DOHH2 (cell line): ENCODE measurements at regions not wholly inside any gene's neighbourhood (a gene's known extent, or its start where the extent isn't known, plus 50 kb on each side); places are given as distances from the start of the nearest gene placed in this dataset.

ENCODE experiments used
- H3F3A ChIP-seq: fragments of 200-600 bp; sonication (generic), shearing (Covaris generic); 2 replicates; pipeline ENCODE4 v1.6.0; 2016; ENCODE audit warnings: antibody characterized with exemption, mild to moderate bottlenecking; ENCODE audit not compliant: control insufficient read depth, insufficient read depth
- H3K27ac ChIP-seq: fragments of 200-600 bp; sonication (generic); 2 replicates; pipeline ENCODE4 v1.5.1; 2014; ENCODE audit warnings: low read depth, mild to moderate bottlenecking, low read length, moderate library complexity
- H3K27me3 ChIP-seq: fragments of 200-600 bp; sonication (generic); 2 replicates; pipeline ENCODE4 v1.6.1; 2014; ENCODE audit warnings: mild to moderate bottlenecking, low read length, mixed read lengths; ENCODE audit not compliant: control insufficient read depth
- H3K36me3 ChIP-seq: fragments of 200-600 bp; sonication (generic); 2 replicates; pipeline ENCODE4 v1.6.1; 2014; ENCODE audit warnings: mild to moderate bottlenecking, low read length, moderate library complexity, mixed read lengths; ENCODE audit not compliant: control insufficient read depth
- H3K4me1 ChIP-seq: fragments of 200-600 bp; sonication (generic); 2 replicates; pipeline ENCODE4 v1.6.1; 2014; ENCODE audit warnings: mild to moderate bottlenecking, low read length, mixed read lengths; ENCODE audit not compliant: control insufficient read depth
- H3K4me2 ChIP-seq: fragments of 200-600 bp; sonication (generic); 2 replicates; pipeline ENCODE4 v1.6.0; 2014; ENCODE audit warnings: mild to moderate bottlenecking, low read length, moderate library complexity
- H3K4me3 ChIP-seq: fragments of 200-600 bp; sonication (generic); 2 replicates; pipeline ENCODE4 v1.5.1; 2014; ENCODE audit warnings: mild to moderate bottlenecking, low read length, mixed read lengths
- H3K79me2 ChIP-seq: fragments of 200-600 bp; sonication (generic); 2 replicates; pipeline ENCODE4 v1.6.1; 2014; ENCODE audit warnings: mild to moderate bottlenecking, low read length, mixed read lengths; ENCODE audit not compliant: control insufficient read depth
- H3K9me2 ChIP-seq: fragments of 200-600 bp; sonication (generic); replicated peaks from 2 replicates; pipeline ENCODE4 v1.6.1; 2014; ENCODE audit warnings: mild to moderate bottlenecking, low read length, mixed read lengths; ENCODE audit not compliant: control insufficient read depth
- H3K9me3 ChIP-seq: fragments of 200-600 bp; sonication (generic); 2 replicates; pipeline ENCODE4 v1.6.1; 2014; ENCODE audit warnings: antibody characterized with exemption, low read length, mixed read lengths; ENCODE audit not compliant: control insufficient read depth, insufficient read depth
- H4K20me1 ChIP-seq: fragments of 200-600 bp; sonication (generic); 2 replicates; pipeline ENCODE4 v1.6.0; 2014; ENCODE audit warnings: low read depth, mild to moderate bottlenecking, antibody characterized with exemption, low read length, moderate library complexity; ENCODE audit not compliant: control insufficient read depth, insufficient read depth
- CTCF ChIP-seq: fragments of 200-600 bp; sonication (generic); IDR thresholded peaks from one replicate; pipeline ENCODE4 v1.5.1; 2014; ENCODE audit warnings: antibody characterized with exemption, mild to moderate bottlenecking, low read depth, low read length; ENCODE audit not compliant: poor library complexity, severe bottlenecking
- EZH2phosphoT487 ChIP-seq: fragments of 200-600 bp; sonication (generic); IDR thresholded peaks from 2 replicates; pipeline ENCODE4 v1.6.1; 2017; ENCODE audit warnings: borderline replicate concordance, mild to moderate bottlenecking, antibody characterized with exemption, low read length, moderate library complexity, mixed read lengths

- Histone ChIP-seq H3K9me2 (no peaks in the 10 kb centered on the region), H3K79me2 (no peaks in the 10 kb centered on the region), H3K27ac (no peak overlapping the region), H3F3A (no peaks in the 10 kb centered on the region), H3K4me1 (no peaks in the 10 kb centered on the region), H3K36me3 (no peaks in the 10 kb centered on the region), H3K4me3 (no peak overlapping the region), H3K4me2 (no peak overlapping the region), H3K27me3 (no peaks in the 10 kb centered on the region), H3K9me3 (no peaks in the 10 kb centered on the region), H4K20me1 (no peaks in the 10 kb centered on the region)
- no peak for TF ChIP-seq CTCF
- TF ChIP-seq EZH2phosphoT487, result no peak
Measured at GRCh38 chr2:137747509-137747908, 216.8 kb upstream of the HNMT start.

- no peaks in the 10 kb centered on the region for H3K36me3 ChIP-seq
- no peak overlapping the region for H3K4me2 ChIP-seq
- no peaks in the 10 kb centered on the region for H3K4me1 ChIP-seq
- no peak overlapping the region for H3K4me3 ChIP-seq
- H3K27me3 ChIP-seq, result no peaks in the 10 kb centered on the region
- H3K27ac ChIP-seq, result no peak overlapping the region
- no peaks in the 10 kb centered on the region for H3K79me2 ChIP-seq
- H4K20me1 ChIP-seq, result no peaks in the 10 kb centered on the region
- no peaks in the 10 kb centered on the region for H3F3A ChIP-seq
- no peak for TF ChIP-seq EZH2phosphoT487
- no peak for TF ChIP-seq CTCF
- H3K9me2 ChIP-seq, result no peaks in the 10 kb centered on the region
- no peaks in the 10 kb centered on the region for H3K9me3 ChIP-seq
Measured at GRCh38 chr2:137748533-137748932, 215.7 kb upstream of the HNMT start.

GRCh38 chr2:137764646-137765045 is 199.6 kb upstream of the HNMT start:
- Histone ChIP-seq H3K36me3 (no peaks in the 10 kb centered on the region), H3K27ac (no peak overlapping the region), H3K4me3 (no peak overlapping the region), H3K9me3 (no peaks in the 10 kb centered on the region), H3K4me2 (no peak overlapping the region), H3K79me2 (no peaks in the 10 kb centered on the region), H4K20me1 (no peaks in the 10 kb centered on the region), H3F3A (no peaks in the 10 kb centered on the region), H3K9me2 (no peaks in the 10 kb centered on the region), H3K27me3 (no peaks in the 10 kb centered on the region), H3K4me1 (no peaks in the 10 kb centered on the region)
- TF ChIP-seq EZH2phosphoT487 (no peak), CTCF (no peak)

- no peak overlapping the region for H3K4me2 ChIP-seq
- no peaks in the 10 kb centered on the region for H3K79me2 ChIP-seq
- no peaks in the 10 kb centered on the region for H3K9me3 ChIP-seq
- H3K36me3 ChIP-seq, result no peaks in the 10 kb centered on the region
- no peaks in the 10 kb centered on the region for H3K4me1 ChIP-seq
- no peaks in the 10 kb centered on the region for H3F3A ChIP-seq
- TF ChIP-seq EZH2phosphoT487 (no peak), CTCF (no peak)
- no peak overlapping the region for H3K4me3 ChIP-seq
- H3K27ac ChIP-seq, result no peak overlapping the region
- H4K20me1 ChIP-seq, result no peaks in the 10 kb centered on the region
- no peaks in the 10 kb centered on the region for H3K27me3 ChIP-seq
- H3K9me2 ChIP-seq, result no peaks in the 10 kb centered on the region
Measured at GRCh38 chr2:137769406-137769805, 194.9 kb upstream of the HNMT start.
